ENCODE measurements at regions not wholly inside any gene's neighbourhood (a gene's known extent, or its start where the extent isn't known, plus 50 kb on each side); places are given as distances from the start of the nearest gene placed in this dataset.

GRCh38 chr5:136511046-136511445 lies 145.7 kb upstream of the TRPC7 start:
- Histone ChIP-seq H3K4me3 (no peak overlapping the region), H3K9me3 (no peaks in the 10 kb centered on the region), H3K36me3 (no peaks in the 10 kb centered on the region), H3K27me3 (ENCODE audit: low read depth) (no peaks in the 10 kb centered on the region), H3K27ac (no peak overlapping the region), H3K4me1 (no peaks in the 10 kb centered on the region)
- TF ChIP-seq CTCF (IDR thresholded peaks at IDR 0.05) = no peak
- DNase-seq = no peak
- intact Hi-C loops (cut with DNase I) = no loop called here
- ATAC-seq = no peak

DNA sequence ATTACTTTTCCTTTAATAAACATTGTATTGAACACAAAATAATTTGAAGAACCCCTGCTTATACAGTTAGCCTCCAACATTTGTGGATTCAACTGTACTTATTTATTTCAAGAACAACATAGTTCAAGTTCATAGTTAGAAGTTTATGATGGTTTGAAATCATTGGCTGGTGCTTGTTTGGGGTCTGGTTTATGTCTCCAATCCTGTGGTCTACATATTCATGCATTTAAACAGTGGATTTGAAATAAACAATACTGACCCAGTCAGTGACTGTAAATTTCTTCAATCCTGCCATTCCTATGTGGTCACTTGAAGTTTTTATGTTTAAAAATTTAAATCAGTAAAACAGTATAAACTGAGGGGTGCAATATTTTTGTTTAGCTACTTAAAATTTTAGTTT lies 145.1 kb upstream of the TRPC7 start:
- no peak for DNase-seq
- intact Hi-C loops (cut with DNase I) = no loop called here
- no peak for TF ChIP-seq CTCF (IDR thresholded peaks at IDR 0.05)

DNA sequence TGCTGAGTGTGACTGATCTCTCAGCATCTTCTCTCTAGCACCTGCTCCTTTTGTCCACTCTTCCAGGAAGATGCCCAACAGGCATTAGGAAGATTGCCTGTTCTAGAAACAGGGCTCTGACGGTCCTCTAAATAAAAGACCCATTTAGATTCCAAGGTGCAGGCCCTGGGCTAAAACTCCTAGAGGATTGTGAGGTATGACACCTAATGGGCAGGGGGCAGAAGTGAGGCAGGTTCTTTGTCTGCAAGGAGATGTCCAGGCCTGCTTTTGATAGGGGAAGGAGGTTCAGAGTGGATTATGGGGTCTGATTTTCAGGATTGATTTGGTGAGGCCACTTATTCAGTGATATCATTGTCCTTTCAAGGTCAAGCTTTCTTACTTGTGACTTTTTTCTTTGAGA lies 140.8 kb upstream of the TRPC7 start:
- no peak for TF ChIP-seq CTCF (IDR thresholded peaks at IDR 0.05)

More for the DNA sequence above, 145.1 kb upstream of the TRPC7 start:
- H3K27me3 ChIP-seq (ENCODE audit: low read depth) = no peaks in the 10 kb centered on the region
- ATAC-seq = no peak
- no peaks in the 10 kb centered on the region for H3K4me1 ChIP-seq
- H3K4me3 ChIP-seq = no peak overlapping the region
- no peaks in the 10 kb centered on the region for H3K9me3 ChIP-seq
- no peak overlapping the region for H3K27ac ChIP-seq
- no peaks in the 10 kb centered on the region for H3K36me3 ChIP-seq

DNA sequence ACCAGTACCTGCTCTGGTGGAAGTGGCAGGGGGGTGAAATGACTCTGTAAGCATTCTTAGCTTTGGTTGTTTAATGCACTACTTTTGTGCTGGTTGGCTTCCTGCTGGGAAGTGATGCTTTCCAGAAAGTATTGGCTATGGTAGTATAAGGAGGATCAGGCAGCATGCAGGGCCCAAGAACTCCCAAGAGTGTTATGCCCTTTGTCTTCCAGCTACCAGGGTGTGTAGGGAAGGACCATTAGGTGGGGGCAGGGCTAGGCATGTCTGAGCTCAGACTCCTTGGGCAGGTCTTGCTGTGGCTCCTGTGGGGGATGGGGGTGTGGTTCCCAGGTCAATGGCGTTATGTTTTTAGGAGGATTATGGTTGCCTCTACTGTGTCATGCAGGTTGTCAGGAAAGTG lies 135.8 kb upstream of the TRPC7 start:
- H3K36me3 ChIP-seq = no peaks in the 10 kb centered on the region
- no peak for ATAC-seq
- TF ChIP-seq CTCF (IDR thresholded peaks at IDR 0.05) = no peak
- intact Hi-C loops (cut with DNase I) = no loop called here
- H3K27me3 ChIP-seq (ENCODE audit: low read depth) = no peaks in the 10 kb centered on the region
- no peak overlapping the region for H3K27ac ChIP-seq
- no peak overlapping the region for H3K4me3 ChIP-seq
- DNase-seq = no peak
- no peaks in the 10 kb centered on the region for H3K4me1 ChIP-seq
- H3K9me3 ChIP-seq = peaks cover 4% of the 10 kb centered on the region

More for the DNA sequence above, 140.8 kb upstream of the TRPC7 start:
- Histone ChIP-seq H3K27ac (no peak overlapping the region), H3K27me3 (ENCODE audit: low read depth) (no peaks in the 10 kb centered on the region), H3K4me3 (no peak overlapping the region), H3K4me1 (no peaks in the 10 kb centered on the region), H3K9me3 (no peaks in the 10 kb centered on the region), H3K36me3 (no peaks in the 10 kb centered on the region)
- DNase-seq (no peak), ATAC-seq (no peak)
- intact Hi-C loops (cut with DNase I) = no loop called here

- H3K4me1 ChIP-seq = no peaks in the 10 kb centered on the region
- no peak for DNase-seq
- no peak for ATAC-seq
- no peak for TF ChIP-seq CTCF (IDR thresholded peaks at IDR 0.05)
- H3K27ac ChIP-seq = no peak overlapping the region
- H3K9me3 ChIP-seq = no peaks in the 10 kb centered on the region
- no peaks in the 10 kb centered on the region for H3K27me3 ChIP-seq (ENCODE audit: low read depth)
- H3K4me3 ChIP-seq = no peak overlapping the region
- intact Hi-C loops (cut with DNase I) = no loop called here
- H3K36me3 ChIP-seq = no peaks in the 10 kb centered on the region
These were observed 127.2 kb upstream of the TRPC7 start for GRCh38 chr5:136492587-136492986.

GRCh38 chr5:136491806-136492205 lies 126.5 kb upstream of the TRPC7 start:
- ATAC-seq (no peak), DNase-seq (no peak)
- H3K36me3 ChIP-seq = no peaks in the 10 kb centered on the region
- no peak for TF ChIP-seq CTCF (IDR thresholded peaks at IDR 0.05)
- H3K27me3 ChIP-seq (ENCODE audit: low read depth) = no peaks in the 10 kb centered on the region
- intact Hi-C loops (cut with DNase I) = no loop called here
- no peaks in the 10 kb centered on the region for H3K9me3 ChIP-seq
- H3K4me1 ChIP-seq = no peaks in the 10 kb centered on the region
- no peak overlapping the region for H3K27ac ChIP-seq
- no peak overlapping the region for H3K4me3 ChIP-seq
